ENCODE measurements at regions not wholly inside any gene's neighbourhood (a gene's known extent, or its start where the extent isn't known, plus 50 kb on each side); places are given as distances from the start of the nearest gene placed in this dataset.

DNA sequence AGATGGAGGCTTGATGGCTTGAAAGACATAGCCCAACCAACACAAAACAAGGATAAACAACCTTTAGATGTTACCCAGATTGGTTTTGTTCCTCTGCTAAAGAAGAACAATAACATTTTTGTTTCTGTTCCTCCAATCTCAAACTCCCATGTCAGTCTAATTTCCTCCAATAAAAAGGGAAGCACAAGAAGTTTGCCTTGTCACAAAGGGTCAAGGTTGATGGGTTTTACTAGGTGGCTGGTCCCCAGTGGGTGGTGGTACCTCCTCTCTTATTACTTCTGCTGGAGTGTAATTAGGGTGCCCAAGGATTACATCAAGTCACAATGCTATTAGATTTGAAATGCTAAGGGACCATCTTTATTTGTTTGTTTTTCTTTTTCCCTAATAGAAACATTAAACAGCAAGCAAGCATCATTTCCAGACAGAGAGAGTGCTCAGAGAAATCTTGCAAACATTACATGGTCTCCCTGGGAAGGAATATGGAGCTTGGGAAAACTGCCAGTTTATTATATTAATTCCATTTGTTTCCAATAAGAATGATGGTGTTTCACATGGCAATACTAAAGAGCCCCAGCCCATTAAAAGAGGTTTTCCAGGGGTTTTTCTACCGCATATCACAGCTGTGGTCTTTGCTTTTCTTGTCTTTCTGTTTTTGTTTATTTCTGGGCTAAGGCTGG is 78.3 kb upstream of the AOAH start:
- FAIRE-seq (no peak), DNase-seq (ENCODE audit: extremely low spot score, insufficient read length, low read depth) (no peak)

DNA sequence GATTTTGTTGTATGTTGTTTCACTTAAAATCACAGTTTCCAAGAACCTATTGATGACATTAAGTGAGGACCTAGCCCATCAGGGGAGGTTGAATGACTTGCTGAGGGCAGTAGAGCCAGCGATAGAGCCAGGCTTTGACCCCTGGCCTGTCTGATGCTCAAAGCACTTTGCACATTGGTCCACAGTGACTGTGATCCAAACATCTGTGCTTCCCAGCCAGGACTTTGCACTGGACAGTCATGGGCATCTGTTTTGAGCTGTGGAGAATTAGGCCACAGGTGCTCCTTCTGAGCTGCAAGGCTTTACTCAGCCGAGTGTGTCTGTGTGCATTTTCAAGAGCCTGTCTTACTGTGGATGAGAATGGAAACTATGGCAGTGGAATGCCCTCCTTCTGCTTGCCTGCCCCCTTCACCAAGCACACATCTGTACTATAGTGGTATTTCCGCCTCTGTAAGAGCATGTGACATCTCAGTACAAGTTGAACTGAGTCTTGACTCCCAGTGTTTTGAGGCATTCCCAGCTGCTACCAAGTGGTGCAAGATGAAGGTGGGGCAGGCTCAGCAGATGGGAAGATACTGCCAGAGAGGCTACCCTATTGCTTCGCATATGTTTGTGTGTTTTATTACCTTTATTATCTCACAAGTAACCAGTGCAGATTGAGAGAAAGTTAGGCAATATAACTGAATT is 72.7 kb upstream of the AOAH start:
- DNase-seq (ENCODE audit: extremely low spot score, insufficient read length, low read depth) (no peak), FAIRE-seq (no peak)

DNA sequence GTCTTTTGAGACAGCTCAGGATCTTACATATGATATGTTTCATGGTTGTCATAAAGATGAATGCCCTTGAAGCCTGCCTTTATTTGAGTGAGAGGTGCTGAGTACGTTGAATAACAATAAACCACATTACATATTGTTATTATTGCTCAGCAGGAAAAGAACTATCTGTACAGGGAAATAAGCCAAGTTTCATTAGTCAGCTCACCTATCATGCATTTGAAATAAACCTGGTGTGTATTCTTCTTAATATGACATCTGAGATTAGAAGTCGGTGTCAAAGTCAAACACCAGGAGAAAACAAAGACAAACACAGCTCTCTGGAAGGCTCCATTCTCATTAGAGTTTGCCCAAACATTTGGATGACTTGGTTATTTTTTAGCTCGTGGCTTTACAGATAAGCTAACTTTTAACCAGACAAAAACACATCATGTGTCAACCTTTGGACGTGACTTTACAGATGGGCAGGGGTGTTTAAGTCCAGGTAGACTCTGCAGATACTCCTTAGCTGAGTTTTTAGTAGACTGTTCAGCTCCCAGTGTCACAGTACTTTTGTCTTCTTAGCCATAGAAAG is 71.2 kb upstream of the AOAH start:
- no peak for FAIRE-seq
- DNase-seq (ENCODE audit: extremely low spot score, insufficient read length, low read depth) = no peak

DNA sequence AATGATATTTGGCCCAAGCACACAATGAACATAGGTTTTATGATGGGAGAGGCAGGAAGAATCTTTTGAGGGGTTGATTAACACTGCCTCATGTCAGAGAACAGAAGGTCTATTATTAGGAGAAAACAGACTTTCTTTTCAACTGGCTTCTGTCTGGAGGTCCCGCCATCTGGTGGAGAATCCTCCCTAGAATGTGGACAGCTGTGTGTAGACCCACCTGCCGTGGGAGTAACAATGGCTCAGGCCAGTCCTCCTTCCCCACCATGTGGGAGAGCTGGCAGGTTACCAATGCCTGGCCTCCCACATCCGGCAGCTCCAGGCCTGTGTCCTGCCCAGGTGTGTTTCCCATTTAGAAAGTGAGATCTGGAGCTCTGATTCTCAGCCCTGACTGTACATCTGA is 70.4 kb upstream of the AOAH start:
- FAIRE-seq (no peak), DNase-seq (ENCODE audit: extremely low spot score, insufficient read length, low read depth) (no peak)

DNA sequence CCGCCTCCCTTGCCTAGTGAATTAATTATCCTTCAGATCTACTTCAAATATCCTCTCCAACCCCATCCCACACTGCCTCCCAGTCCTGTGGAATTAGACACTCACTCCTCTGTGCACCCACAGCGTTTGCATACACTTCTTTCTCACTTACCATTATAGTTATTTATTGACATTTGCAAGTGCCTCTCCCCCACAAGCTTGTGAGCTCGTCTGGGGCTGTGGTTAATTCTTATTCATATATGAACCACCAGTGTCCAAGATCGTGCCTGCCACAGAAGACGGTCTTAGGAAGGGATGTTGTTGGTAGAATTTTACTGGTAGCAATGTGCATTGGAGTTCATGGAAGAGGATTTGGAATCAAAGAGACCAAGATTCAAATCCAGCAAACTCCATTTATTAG is 68.1 kb upstream of the AOAH start:
- DNase-seq (ENCODE audit: extremely low spot score, insufficient read length, low read depth) (no peak), FAIRE-seq (peak; percentile 75)

DNA sequence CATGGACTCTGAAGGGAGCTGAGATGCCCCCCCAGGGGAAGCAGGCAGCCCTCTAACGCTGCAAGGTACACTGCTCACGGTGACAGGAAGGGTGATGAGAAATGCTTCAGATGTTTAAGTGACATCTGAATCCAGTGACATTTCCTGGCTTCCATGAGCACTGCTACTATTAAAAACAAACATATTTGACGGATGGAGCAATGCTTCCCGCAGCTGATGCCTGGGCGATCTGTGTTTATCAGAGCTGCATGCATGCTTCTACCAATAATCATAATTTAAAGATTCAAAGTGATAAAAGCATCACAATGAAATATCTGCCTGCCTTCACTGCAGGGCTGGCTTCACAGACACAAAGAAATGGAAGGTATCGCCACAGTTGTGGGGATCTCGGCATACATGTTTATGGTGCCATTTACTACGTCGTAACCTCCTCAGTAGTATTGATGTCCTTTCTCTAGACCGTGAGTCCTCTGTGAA is 66.1 kb upstream of the AOAH start:
- no peak for FAIRE-seq
- no peak for DNase-seq (ENCODE audit: extremely low spot score, insufficient read length, low read depth)

DNA sequence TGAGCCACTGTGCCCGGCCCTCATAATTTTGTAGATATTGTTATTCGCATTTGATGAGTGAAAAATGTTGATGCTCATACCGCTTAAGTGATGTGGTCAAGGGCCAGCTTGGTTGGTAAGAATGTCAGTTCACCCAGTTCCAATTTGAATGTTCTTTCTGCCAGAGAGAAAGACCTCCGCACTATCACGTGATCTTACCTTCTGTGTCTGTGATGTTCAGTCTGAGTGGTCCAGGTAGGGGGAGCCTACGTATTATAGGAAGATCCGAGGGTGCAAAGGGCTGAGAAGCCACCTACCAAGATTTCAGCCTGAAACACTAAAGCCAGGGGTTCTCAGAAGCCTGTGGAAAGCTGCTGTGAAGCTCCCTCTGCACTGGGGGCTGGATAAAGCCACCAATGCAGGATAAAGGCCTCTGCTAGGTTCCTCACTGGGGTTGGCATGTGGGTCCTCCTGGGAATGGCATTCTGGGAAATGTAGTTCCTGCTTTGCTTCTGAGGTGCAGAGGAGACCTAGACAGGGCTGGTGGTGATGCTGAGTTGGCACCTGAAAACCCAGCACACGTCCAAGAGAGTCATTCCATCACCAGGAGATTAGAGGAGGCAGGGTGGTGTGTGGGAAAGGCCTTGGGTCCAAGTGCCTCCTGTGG is 64.7 kb upstream of the AOAH start:
- no peak for DNase-seq (ENCODE audit: extremely low spot score, insufficient read length, low read depth)

DNA sequence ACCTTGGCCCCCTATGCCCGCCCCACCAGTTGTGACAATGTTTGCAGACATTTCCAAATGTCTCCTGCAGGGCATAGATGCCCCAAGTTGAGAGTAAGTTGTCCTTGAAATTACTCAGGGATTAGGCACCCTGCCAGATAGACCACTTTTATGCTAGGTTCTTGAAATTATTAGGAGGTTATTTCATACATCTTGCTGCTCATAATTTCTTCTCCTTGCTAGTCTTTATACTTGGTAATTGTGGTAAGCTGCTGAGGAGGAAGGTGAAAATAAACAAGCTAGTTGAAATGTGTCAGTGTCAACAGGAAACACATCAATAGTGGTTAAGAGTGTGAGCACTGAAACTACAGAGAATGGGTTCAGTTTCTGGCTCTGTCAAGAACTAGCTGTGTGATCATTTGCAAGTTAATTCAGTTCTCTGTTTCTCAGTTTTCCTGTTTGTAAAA is 63.7 kb upstream of the AOAH start:
- DNase-seq (ENCODE audit: extremely low spot score, insufficient read length, low read depth) (peak; percentile 4), FAIRE-seq (peak; percentile 78)

More for the DNA sequence above, 64.7 kb upstream of the AOAH start:
- no peak for FAIRE-seq

DNA sequence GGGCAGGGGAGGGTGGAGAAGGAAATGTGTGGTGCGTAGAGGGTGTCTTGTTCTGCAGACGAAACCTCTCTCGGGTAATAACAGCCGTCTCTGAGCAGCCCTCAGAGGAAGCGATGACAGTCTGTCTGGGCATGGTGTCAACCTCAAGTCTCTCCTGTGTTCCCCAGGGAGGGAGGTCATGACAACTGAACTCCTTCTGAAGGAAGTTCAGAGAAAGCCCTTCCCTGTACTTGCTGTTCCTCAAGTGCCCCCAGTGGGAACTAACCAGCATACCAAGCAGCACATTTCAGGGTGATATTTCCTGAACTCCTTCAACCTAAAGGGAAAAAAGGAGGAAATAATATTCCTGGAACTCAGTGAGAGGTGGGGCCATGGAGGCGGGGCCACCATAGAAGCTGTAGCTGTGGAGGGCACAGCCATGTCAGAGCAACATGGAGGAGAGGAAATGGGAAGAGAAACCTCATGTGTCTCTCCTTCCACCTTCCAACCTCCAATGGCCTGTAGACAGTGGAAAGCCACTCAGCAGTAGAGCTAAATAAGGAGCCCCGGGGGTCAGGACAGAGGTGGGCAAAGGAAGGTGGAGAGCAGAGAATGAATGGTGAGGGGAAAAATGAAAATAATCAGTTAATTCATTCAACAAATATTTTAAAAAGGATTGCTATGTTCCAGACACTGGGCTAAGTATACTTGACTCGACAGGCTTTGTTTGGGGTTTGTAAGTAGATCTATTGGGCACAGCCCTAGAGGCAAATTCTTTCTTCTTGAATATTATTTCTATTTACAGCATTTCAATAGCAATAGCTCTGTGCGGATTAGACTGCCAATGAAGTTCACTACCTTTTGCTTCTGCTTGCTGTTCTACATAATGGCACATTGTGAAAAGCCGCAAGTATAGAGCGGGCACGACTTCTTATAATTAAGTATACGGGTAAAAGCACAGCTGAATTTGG is 61.0 kb upstream of the AOAH start:
- FAIRE-seq = peak; percentile 98
- DNase-seq (ENCODE audit: extremely low spot score, insufficient read length, low read depth) = peak; percentile 62

DNA sequence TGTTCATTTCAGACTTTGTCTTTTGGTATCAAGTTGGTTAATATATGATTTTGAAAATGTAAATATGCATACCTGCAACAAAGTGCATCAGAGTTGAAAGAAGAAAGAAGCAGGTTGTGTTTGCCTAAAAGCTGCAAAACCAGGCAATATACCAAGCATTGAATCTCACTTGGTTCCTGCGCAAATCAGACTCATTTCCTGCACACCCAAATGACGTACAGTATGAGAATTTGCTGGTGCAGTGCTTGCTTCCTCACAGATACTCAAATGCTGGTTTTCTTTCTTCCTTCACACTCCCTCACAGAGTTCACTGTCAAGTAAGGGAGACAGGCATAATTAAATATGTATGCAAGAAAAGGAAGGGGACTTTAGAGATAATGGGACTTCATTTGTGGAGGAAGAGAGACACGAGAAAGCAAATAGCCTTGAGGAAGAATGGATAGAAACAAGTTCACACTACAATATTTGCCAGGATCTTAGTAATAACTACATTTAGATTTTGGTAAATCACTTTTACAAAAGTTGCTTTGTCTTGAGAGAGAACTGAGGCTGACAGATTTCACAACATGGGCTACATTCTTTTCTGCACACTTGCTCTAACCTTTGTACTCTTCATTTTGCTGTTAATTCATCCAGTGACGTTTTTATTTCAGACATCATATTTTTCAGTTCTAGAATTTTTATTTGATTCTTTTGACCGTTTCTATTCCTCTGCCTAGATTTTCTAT is 56.9 kb upstream of the AOAH start:
- DNase-seq (ENCODE audit: extremely low spot score, insufficient read length, low read depth) (no peak), FAIRE-seq (no peak)

DNA sequence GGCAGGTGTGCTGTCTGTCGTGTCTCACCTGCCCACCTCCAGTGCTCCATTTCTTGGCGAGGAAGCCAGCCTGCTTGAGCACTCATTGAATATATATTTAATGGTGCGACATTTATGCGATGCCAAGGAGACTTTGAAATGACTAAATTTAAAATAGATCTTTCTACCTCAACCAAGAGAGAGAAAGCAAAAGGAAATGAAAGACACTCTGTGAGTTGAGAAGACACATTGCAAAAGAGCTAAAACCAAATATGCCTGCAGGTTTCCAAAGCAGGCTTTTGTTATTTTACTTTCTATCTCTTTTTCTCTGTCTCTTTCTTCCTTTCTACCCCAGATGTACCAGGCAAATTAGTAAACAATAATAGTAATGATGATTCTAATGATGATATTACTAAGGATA is 53.6 kb upstream of the AOAH start:
- FAIRE-seq (no peak), DNase-seq (ENCODE audit: extremely low spot score, insufficient read length, low read depth) (no peak)

DNA sequence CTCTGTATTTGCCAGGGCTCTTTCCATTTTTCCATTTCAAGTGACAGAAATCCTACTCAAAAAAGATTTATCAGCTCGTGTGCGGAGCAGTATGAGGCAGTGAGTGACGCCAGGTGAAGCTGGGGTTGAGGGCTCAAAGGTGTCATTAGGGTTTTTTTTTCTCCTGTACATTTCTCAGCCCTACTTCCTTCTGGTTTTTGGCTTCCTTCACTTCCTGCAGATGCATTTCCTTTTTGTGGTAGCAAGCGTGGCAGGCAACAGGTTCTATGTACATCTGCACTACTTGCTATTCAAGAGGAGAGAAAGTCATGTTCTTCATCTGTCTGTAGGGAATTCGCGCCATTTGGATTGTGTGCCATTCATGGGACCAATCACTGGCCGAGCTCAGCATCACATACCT is 52.8 kb upstream of the AOAH start:
- peak; percentile 29 for FAIRE-seq
- no peak for DNase-seq (ENCODE audit: extremely low spot score, insufficient read length, low read depth)

DNA sequence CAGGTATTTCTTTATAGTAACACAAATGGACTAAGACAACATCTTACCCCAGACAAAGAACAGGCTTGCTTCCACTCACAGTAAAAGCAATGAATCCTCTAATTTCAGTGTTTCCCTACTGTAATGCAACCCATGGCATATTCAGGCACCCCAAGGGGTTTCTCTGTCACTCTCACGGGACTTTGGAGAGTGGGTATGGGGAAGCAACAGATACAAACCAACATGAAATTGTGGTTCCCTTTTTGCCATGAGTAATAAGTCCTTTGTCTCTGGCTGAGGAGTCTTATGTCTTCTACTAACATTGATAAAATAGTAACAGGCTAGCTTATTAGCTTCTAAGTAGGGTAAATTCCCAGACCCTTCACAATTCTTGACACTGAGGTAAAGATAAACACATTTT is 51.4 kb upstream of the AOAH start:
- DNase-seq (ENCODE audit: extremely low spot score, insufficient read length, low read depth) = no peak
- FAIRE-seq = no peak

DNA sequence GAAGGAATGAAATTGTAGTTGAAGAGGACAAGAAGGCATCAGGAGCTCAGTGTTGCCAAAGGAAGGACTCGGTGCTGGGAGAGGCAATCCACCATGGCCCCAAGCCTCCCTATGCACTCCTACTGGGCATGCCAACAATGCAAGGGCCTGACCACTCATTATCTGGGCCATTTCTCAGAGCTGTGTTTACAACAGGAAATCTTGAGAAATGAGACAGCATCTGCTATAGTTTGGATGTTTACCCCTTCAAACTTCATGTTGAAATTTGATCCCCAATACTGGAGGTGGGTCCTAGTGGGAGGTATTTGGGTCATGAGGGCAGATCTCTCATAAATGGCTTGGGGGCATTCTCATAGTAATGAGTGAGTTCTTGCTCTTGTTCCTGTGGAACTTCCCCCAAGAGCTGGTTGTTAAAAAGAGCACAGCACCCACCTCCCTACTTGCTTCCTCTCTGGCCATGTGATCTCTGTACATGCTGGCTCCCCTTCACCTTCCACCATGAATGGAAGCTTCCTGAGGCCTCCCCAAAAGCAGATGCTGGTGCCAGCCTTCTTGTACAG is 50.8 kb upstream of the AOAH start:
- DNase-seq (ENCODE audit: extremely low spot score, insufficient read length, low read depth) (no peak), FAIRE-seq (no peak)
